HCT116 (cell line): ENCODE measurements at regions not wholly inside any gene's neighbourhood (a gene's known extent, or its start where the extent isn't known, plus 50 kb on each side); places are given as distances from the start of the nearest gene placed in this dataset.

Experiments used
- ATAC-seq: fragments of 200-7000 bp; cut with Tn5 transposase; 2 replicates; pipeline ENCODE4 v1.9.1; 2020; ENCODE audit warnings: mild to moderate bottlenecking, moderate library complexity
- BruUV-seq: library from RNA; stranded (reverse); fragments of 400-500 nt; replicated peaks from 2 replicates; lab custom pipeline; 2021; lab: Mats Ljungman, UMichigan
- CTCF ChIA-PET: fragments of 300-600 bp; sonication (Branson Sonifier 250); formaldehyde crosslinking; loops from one replicate; lab custom pipeline; 2021; ENCODE audit warnings: antibody characterized with exemption; lab: Charles Lee
- POLR2A ChIA-PET: fragments of 300-600, 350-600 bp; sonication (Branson Sonifier 250); formaldehyde crosslinking; loops from one replicate; lab custom pipeline; 2021; ENCODE audit warnings: antibody characterized with exemption; lab: Charles Lee
- RAD21 ChIA-PET, 2 experiments: fragments of 300-600 bp; sonication (Branson Sonifier 250); formaldehyde crosslinking; loops; one replicate each; lab custom pipeline; 2023; ENCODE audit warnings: low total read pairs in 2 of 2; ENCODE audit not compliant: uncharacterized antibody in 2 of 2, unreplicated experiment in 2 of 2, low non-redundant PET in 1 of 2; lab: Charles Lee
- DNase-seq: peaks from one replicate; pipeline ENCODE4 v3.0.0-alpha.2; 2010; ENCODE audit warnings: low read depth, low spot score
- H2AFZ ChIP-seq: fragments of 200-600 bp; shearing (Covaris generic), sonication (generic); 2 replicates; pipeline ENCODE4 v1.6.1; 2017; ENCODE audit warnings: low read depth, mixed run types, mixed read lengths, antibody characterized with exemption, low read length; ENCODE audit not compliant: poor library complexity, severe bottlenecking
- H3K27ac ChIP-seq: 2 replicates; pipeline ENCODE4 v1.5.1; 2012; ENCODE audit warnings: low read depth, low read length
- H3K27me3 ChIP-seq: fragments of 200-600 bp; sonication (generic); 2 replicates; pipeline ENCODE4 v1.6.1; 2016; ENCODE audit warnings: mixed run types, low read length, mixed read lengths; ENCODE audit not compliant: insufficient read depth
- H3K36me3 ChIP-seq, 2 experiments: fragments of 200-500 bp in 1 of 2; fragments of 200-600 bp in 1 of 2; sonication (Bioruptor generic) in 1 of 2; sonication (generic) in 1 of 2; 2 replicates each; pipeline versions ENCODE4 v1.5.1 to v1.6.1; 2014 to 2016; ENCODE audit warnings: low read length in 2 of 2, inconsistent platforms in 1 of 2, mixed read lengths in 1 of 2, mixed run types in 1 of 2; ENCODE audit not compliant: insufficient read depth in 2 of 2, control insufficient read depth in 1 of 2
- H3K4me1 ChIP-seq, 2 experiments: fragments of 200-600 bp in 1 of 2; sonication (generic) in 1 of 2; 2 replicates each; pipeline versions ENCODE4 v1.5.1 to v1.6.1; 2012 to 2017; ENCODE audit warnings: low read length in 2 of 2, inconsistent platforms in 1 of 2, mild to moderate bottlenecking in 1 of 2, mixed read lengths in 1 of 2, mixed run types in 1 of 2, moderate library complexity in 1 of 2; ENCODE audit not compliant: insufficient read depth in 2 of 2, control insufficient read depth in 1 of 2
- H3K4me2 ChIP-seq: fragments of 200-600 bp; sonication (generic); 2 replicates; pipeline ENCODE4 v1.6.1; 2017; ENCODE audit warnings: mixed run types, low read length, mixed read lengths
- H3K4me3 ChIP-seq, 2 experiments: fragments of 200-600 bp in 1 of 2; sonication (generic) in 1 of 2; replicated peaks in 1 of 2; 2 replicates each; pipeline ENCODE4 v1.5.1; 2011 to 2016; ENCODE audit warnings: low read length in 2 of 2, control low read depth in 1 of 2, low read depth in 1 of 2, mild to moderate bottlenecking in 1 of 2, mixed read lengths in 1 of 2, mixed run types in 1 of 2
- H3K79me2 ChIP-seq: fragments of 200-600 bp; sonication (generic); 2 replicates; pipeline ENCODE4 v1.6.1; 2017; ENCODE audit warnings: mild to moderate bottlenecking, mixed run types, low read length, moderate library complexity, mixed read lengths; ENCODE audit not compliant: insufficient read depth
- H3K9ac ChIP-seq: fragments of 200-600 bp; sonication (generic); 2 replicates; pipeline ENCODE4 v1.6.1; 2016; ENCODE audit warnings: low read length, mixed read lengths
- H3K9me2 ChIP-seq: fragments of 200-600 bp; sonication (generic), shearing (Covaris generic); 2 replicates; pipeline ENCODE4 v1.6.1; 2017; ENCODE audit warnings: mixed run types, mild to moderate bottlenecking, moderate library complexity; ENCODE audit not compliant: insufficient read depth
- H3K9me3 ChIP-seq, 2 experiments: fragments of 200-500 bp in 1 of 2; fragments of 200-600 bp in 1 of 2; sonication (Bioruptor generic) in 1 of 2; sonication (generic) in 1 of 2; 2 replicates each; pipeline ENCODE4 v1.6.1; 2014 to 2017; ENCODE audit warnings: low read length in 2 of 2, mixed read lengths in 2 of 2, inconsistent platforms in 1 of 2, low read depth in 1 of 2, mild to moderate bottlenecking in 1 of 2, mixed run types in 1 of 2, moderate library complexity in 1 of 2; ENCODE audit not compliant: control insufficient read depth in 1 of 2, insufficient read depth in 1 of 2
- H4K20me1 ChIP-seq: fragments of 200-600 bp; sonication (generic), shearing (Covaris generic); 2 replicates; pipeline ENCODE4 v1.6.1; 2017; ENCODE audit warnings: mixed run types, mild to moderate bottlenecking, moderate library complexity; ENCODE audit not compliant: insufficient read depth
- CBX3 ChIP-seq: IDR thresholded peaks from 2 replicates; pipeline ENCODE4 v1.6.1; 2012; ENCODE audit warnings: low read depth
- EZH2phosphoT487 ChIP-seq: fragments of 200-600 bp; IDR thresholded peaks from 2 replicates; pipeline ENCODE4 v1.6.1; 2018; ENCODE audit warnings: antibody characterized with exemption, borderline replicate concordance
- FOSL1 ChIP-seq: IDR thresholded peaks from 2 replicates; pipeline ENCODE4 v1.6.1; 2012; ENCODE audit warnings: low read depth
- JUND ChIP-seq: IDR thresholded peaks from 2 replicates; pipeline ENCODE4 v1.6.1; 2012
- POLR2A ChIP-seq: IDR thresholded peaks from 2 replicates; pipeline ENCODE4 v1.7.0; 2011; ENCODE audit warnings: borderline replicate concordance; ENCODE audit not compliant: insufficient read depth, insufficient read length; ENCODE audit errors: extremely low read depth
- SIN3A ChIP-seq: IDR thresholded peaks from 2 replicates; pipeline ENCODE4 v1.6.1; 2012; ENCODE audit warnings: low read depth
- SRF ChIP-seq: IDR thresholded peaks from 2 replicates; pipeline ENCODE4 v1.6.1; 2012; ENCODE audit warnings: low read depth
- YY1 ChIP-seq: IDR thresholded peaks from 2 replicates; pipeline ENCODE4 v1.6.1; 2011; ENCODE audit warnings: low read length, low read depth, moderate library complexity, mild to moderate bottlenecking; ENCODE audit not compliant: insufficient replicate concordance; ENCODE audit errors: extremely low read depth
- ZFX ChIP-seq: fragments of 450-650 bp; IDR thresholded peaks from 2 replicates; pipeline ENCODE4 v1.6.1; 2017
- intact Hi-C: fragments of 100-400 bp; cut with micrococcal nuclease; formaldehyde crosslinking; loops from 2 replicates; pipeline ENCODE4 v1.10.0; 2022
- TF ChIP-seq, protein P1 (sequence below): IDR thresholded peaks from 2 replicates; pipeline ENCODE4 v1.6.1; 2011; ENCODE audit warnings: mild to moderate bottlenecking, low read length, moderate library complexity; ENCODE audit not compliant: insufficient replicate concordance; ENCODE audit errors: extremely low read depth
- TF ChIP-seq, protein P2 (sequence below), 3 experiments: fragments of 200-600 bp in 1 of 3; sonication (generic) in 1 of 3; IDR thresholded peaks in 2 of 3; conservative IDR thresholded peaks in 1 of 3; 2 replicates each; pipeline ENCODE4 v1.5.1; 2012 to 2017; ENCODE audit warnings: low read depth in 2 of 3, low read length in 2 of 3, antibody characterized with exemption in 1 of 3, borderline replicate concordance in 1 of 3, control low read depth in 1 of 3, mild to moderate bottlenecking in 1 of 3, mixed read lengths in 1 of 3, mixed run types in 1 of 3, moderate library complexity in 1 of 3; ENCODE audit not compliant: insufficient read depth in 1 of 3
- TF ChIP-seq, protein P3 (sequence below): IDR thresholded peaks from 2 replicates; pipeline ENCODE4 v1.6.1; 2012
- TF ChIP-seq, protein P4 (sequence below): IDR thresholded peaks from 2 replicates; pipeline ENCODE4 v1.6.1; 2012; ENCODE audit warnings: low read depth

DNA sequence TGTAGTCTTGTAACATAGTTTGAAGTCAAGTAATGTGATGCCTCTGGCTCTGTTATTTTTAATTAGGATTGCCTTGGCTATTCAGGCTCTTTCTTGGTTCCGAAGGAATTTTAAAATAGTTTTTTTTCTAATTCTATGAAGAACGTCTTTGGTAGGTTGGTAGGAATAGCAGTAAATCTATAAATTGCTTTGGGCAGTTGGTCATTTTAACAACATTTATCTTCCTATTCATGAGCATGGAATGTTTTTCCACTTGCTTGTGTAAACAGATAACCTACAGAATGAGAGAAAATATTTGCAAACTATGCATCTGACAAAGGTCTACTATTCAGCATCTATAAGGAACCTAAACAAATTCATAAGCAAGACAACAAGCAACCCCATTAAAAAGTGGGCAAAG lies 173.2 kb upstream of the TRPC7 start:
- Histone ChIP-seq H3K9ac (no peak overlapping the region), H3K4me1 (no peaks in the 10 kb centered on the region), H4K20me1 (no peaks in the 10 kb centered on the region), H3K27ac (no peak overlapping the region), H3K9me3 (no peaks in the 10 kb centered on the region), H2AFZ (no peak overlapping the region), H3K27me3 (peaks cover 4% of the 10 kb centered on the region; the same call in 1 of the 2 replicates), H3K36me3 (no peaks in the 10 kb centered on the region), H3K4me2 (no peak overlapping the region), H3K4me3 (no peak overlapping the region), H3K9me2 (no peaks in the 10 kb centered on the region), H3K79me2 (no peaks in the 10 kb centered on the region)
- ChIA-PET CTCF (no interaction called here), POLR2A (no interaction called here), RAD21 (no interaction called here)
- no TSS peak for BruUV-seq
- no peak for ATAC-seq
- TF ChIP-seq SIN3A (no peak), ZFX (no peak), SRF (no peak), POLR2A (no peak), FOSL1 (no peak), YY1 (no peak)
- TF ChIP-seq, protein P1, sequence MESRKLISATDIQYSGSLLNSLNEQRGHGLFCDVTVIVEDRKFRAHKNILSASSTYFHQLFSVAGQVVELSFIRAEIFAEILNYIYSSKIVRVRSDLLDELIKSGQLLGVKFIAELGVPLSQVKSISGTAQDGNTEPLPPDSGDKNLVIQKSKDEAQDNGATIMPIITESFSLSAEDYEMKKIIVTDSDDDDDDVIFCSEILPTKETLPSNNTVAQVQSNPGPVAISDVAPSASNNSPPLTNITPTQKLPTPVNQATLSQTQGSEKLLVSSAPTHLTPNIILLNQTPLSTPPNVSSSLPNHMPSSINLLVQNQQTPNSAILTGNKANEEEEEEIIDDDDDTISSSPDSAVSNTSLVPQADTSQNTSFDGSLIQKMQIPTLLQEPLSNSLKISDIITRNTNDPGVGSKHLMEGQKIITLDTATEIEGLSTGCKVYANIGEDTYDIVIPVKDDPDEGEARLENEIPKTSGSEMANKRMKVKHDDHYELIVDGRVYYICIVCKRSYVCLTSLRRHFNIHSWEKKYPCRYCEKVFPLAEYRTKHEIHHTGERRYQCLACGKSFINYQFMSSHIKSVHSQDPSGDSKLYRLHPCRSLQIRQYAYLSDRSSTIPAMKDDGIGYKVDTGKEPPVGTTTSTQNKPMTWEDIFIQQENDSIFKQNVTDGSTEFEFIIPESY: no peak
- DNase-seq: no peak
- intact Hi-C loops: no loop called here

DNA sequence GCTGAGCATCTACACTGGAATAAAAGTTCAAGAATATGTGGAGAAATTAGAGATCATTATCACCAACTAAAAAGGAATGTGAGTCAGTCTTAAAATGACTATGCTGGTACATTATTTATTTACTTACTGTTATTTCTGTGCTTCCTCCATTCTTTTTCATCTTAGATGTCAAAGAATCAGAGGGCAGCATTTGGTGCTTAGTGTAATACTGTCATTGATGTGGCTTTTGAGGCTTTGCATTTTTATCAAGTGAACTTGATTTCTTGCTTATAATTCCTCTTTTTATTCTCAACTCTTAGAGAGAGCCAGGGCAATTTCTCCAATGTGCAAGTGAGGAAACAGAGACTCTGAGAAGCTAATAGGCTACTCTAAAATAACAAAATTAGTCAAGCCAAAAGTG lies 163.7 kb upstream of the TRPC7 start:
- intact Hi-C loops: no loop called here
- Histone ChIP-seq H3K36me3 (no peaks in the 10 kb centered on the region), H3K9me2 (no peaks in the 10 kb centered on the region), H3K4me2 (no peak overlapping the region), H3K9ac (no peak overlapping the region), H3K27me3 (peaks cover 14% of the 10 kb centered on the region; the same call in 1 of the 2 replicates), H3K4me1 (no peaks in the 10 kb centered on the region), H4K20me1 (no peaks in the 10 kb centered on the region)
- POLR2A ChIA-PET: no interaction called here
- DNase-seq: no peak
- no TSS peak for BruUV-seq
- TF ChIP-seq, protein P2, sequence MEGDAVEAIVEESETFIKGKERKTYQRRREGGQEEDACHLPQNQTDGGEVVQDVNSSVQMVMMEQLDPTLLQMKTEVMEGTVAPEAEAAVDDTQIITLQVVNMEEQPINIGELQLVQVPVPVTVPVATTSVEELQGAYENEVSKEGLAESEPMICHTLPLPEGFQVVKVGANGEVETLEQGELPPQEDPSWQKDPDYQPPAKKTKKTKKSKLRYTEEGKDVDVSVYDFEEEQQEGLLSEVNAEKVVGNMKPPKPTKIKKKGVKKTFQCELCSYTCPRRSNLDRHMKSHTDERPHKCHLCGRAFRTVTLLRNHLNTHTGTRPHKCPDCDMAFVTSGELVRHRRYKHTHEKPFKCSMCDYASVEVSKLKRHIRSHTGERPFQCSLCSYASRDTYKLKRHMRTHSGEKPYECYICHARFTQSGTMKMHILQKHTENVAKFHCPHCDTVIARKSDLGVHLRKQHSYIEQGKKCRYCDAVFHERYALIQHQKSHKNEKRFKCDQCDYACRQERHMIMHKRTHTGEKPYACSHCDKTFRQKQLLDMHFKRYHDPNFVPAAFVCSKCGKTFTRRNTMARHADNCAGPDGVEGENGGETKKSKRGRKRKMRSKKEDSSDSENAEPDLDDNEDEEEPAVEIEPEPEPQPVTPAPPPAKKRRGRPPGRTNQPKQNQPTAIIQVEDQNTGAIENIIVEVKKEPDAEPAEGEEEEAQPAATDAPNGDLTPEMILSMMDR (IDR thresholded peaks at IDR 0.05 in 2 of 3, conservative IDR thresholded peaks at IDR 0.05 in 1 of 3; ENCODE audit: borderline replicate concordance in 1 of 3, insufficient read depth in 1 of 3, low read depth in 2 of 3, low read length in 2 of 3): no peak
- TF ChIP-seq CBX3: no peak
- TF ChIP-seq, protein P3, sequence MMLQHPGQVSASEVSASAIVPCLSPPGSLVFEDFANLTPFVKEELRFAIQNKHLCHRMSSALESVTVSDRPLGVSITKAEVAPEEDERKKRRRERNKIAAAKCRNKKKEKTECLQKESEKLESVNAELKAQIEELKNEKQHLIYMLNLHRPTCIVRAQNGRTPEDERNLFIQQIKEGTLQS: no peak
- TF ChIP-seq JUND: no peak
- no peak for TF ChIP-seq EZH2phosphoT487
- TF ChIP-seq, protein P4, sequence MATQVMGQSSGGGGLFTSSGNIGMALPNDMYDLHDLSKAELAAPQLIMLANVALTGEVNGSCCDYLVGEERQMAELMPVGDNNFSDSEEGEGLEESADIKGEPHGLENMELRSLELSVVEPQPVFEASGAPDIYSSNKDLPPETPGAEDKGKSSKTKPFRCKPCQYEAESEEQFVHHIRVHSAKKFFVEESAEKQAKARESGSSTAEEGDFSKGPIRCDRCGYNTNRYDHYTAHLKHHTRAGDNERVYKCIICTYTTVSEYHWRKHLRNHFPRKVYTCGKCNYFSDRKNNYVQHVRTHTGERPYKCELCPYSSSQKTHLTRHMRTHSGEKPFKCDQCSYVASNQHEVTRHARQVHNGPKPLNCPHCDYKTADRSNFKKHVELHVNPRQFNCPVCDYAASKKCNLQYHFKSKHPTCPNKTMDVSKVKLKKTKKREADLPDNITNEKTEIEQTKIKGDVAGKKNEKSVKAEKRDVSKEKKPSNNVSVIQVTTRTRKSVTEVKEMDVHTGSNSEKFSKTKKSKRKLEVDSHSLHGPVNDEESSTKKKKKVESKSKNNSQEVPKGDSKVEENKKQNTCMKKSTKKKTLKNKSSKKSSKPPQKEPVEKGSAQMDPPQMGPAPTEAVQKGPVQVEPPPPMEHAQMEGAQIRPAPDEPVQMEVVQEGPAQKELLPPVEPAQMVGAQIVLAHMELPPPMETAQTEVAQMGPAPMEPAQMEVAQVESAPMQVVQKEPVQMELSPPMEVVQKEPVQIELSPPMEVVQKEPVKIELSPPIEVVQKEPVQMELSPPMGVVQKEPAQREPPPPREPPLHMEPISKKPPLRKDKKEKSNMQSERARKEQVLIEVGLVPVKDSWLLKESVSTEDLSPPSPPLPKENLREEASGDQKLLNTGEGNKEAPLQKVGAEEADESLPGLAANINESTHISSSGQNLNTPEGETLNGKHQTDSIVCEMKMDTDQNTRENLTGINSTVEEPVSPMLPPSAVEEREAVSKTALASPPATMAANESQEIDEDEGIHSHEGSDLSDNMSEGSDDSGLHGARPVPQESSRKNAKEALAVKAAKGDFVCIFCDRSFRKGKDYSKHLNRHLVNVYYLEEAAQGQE: no peak
- no peak for TF ChIP-seq YY1
- TF ChIP-seq ZFX: no peak
- TF ChIP-seq, all 23 proteins: peak for 0
- no peak overlapping the region for H2AFZ ChIP-seq
- RAD21 ChIA-PET: no interaction called here
- H3K4me3 ChIP-seq: no peak overlapping the region
- no peak for ATAC-seq
- H3K27ac ChIP-seq: no peak overlapping the region
- CTCF ChIA-PET: no interaction called here
- H3K79me2 ChIP-seq: no peaks in the 10 kb centered on the region
- H3K9me3 ChIP-seq: no peaks in the 10 kb centered on the region
